ENCODE measurements at regions not wholly inside any gene's neighbourhood (a gene's known extent, or its start where the extent isn't known, plus 50 kb on each side); places are given as distances from the start of the nearest gene placed in this dataset.
"Not testable (repeated sequence)": the region's sequence is repeated elsewhere in the genome, so short reads cannot be mapped to it uniquely, and the experiment has no call there.

DNA sequence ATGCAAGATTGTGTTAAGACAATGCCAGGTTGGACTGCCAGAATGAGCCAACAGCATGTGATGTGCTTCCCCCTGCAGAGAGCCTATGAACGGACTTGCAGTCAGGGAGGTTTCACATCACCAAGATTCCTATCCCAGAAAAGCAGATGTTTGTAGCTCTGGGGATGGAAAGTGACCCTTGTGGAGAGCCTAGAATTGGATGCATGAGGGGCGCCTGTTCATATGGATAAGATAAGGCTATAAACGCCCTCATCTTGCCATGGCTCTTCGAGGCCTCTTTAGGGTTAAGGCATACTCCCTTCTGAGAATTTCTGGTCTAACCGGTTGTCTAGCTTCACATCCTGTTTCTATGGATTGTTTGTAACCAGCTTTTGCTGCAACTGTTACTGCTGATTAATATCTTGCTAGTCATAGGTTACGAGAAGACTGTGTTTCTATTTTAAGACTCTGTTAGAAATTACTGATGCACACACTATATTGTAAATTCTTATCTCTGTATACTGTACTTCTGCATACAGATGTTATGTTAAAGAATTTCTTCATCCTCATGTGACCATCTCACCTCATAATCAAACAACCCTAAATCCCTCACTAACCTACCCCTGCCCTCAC, 295.8 kb downstream of the PTGER3 start (continued):
- TF ChIP-seq EP400 (IDR thresholded peaks at IDR 0.05) (peak; percentile 37; the same call in 1 of the 2 replicates), ZEB2 (IDR thresholded peaks at IDR 0.05) (0 out of 2 replicates have a peak, but pooled peaks have one; percentile 21), CBX1 (IDR thresholded peaks at IDR 0.05; ENCODE audit: low read depth) (0 out of 2 replicates have a peak, but pooled peaks have one; percentile 54), ZNF766 (CRISPR knock-in tag; conservative IDR thresholded peaks at IDR 0.05) (peak; percentile 87), SMARCA4 (IDR thresholded peaks at IDR 0.05) (peak; percentile 73), CTBP1 (IDR thresholded peaks at IDR 0.05; ENCODE audit: borderline replicate concordance) (peak; percentile 84), STAT5A (IDR thresholded peaks at IDR 0.05; ENCODE audit: borderline replicate concordance, low read length) (peak; percentile 49), L3MBTL2 (IDR thresholded peaks at IDR 0.05) (peak; percentile 39; the same call in 1 of the 2 replicates), ATF1 (tag; IDR thresholded peaks at IDR 0.05) (peak; percentile 25; the same call in 1 of the 2 replicates), LEF1 (IDR thresholded peaks at IDR 0.05) (0 out of 2 replicates have a peak, but pooled peaks have one; percentile 25), HDAC2 (IDR thresholded peaks at IDR 0.05) (0 out of 2 replicates have a peak, but pooled peaks have one; percentile 52), NCOR1 (IDR thresholded peaks at IDR 0.05) (peak; percentile 82), GATA2 (CRISPR knock-in tag; IDR thresholded peaks at IDR 0.05) (peak; percentile 47), NFIC (IDR thresholded peaks at IDR 0.05) (peak; percentile 68)
- TF ChIP-seq, protein P1, sequence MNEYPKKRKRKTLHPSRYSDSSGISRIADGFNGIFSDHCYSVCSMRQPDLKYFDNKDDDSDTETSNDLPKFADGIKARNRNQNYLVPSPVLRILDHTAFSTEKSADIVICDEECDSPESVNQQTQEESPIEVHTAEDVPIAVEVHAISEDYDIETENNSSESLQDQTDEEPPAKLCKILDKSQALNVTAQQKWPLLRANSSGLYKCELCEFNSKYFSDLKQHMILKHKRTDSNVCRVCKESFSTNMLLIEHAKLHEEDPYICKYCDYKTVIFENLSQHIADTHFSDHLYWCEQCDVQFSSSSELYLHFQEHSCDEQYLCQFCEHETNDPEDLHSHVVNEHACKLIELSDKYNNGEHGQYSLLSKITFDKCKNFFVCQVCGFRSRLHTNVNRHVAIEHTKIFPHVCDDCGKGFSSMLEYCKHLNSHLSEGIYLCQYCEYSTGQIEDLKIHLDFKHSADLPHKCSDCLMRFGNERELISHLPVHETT (CRISPR knock-in tag; conservative IDR thresholded peaks at IDR 0.05 in 1 of 2, IDR thresholded peaks at IDR 0.05 in 1 of 2), result 0 out of 4 replicates have a peak, but pooled peaks of 1 of the 2 experiments have one; percentile 45
- not testable (repeated sequence) for TF ChIP-seq ATF1 (CRISPR knock-in tag; IDR thresholded peaks at IDR 0.05)
- TF ChIP-seq, protein P2, sequence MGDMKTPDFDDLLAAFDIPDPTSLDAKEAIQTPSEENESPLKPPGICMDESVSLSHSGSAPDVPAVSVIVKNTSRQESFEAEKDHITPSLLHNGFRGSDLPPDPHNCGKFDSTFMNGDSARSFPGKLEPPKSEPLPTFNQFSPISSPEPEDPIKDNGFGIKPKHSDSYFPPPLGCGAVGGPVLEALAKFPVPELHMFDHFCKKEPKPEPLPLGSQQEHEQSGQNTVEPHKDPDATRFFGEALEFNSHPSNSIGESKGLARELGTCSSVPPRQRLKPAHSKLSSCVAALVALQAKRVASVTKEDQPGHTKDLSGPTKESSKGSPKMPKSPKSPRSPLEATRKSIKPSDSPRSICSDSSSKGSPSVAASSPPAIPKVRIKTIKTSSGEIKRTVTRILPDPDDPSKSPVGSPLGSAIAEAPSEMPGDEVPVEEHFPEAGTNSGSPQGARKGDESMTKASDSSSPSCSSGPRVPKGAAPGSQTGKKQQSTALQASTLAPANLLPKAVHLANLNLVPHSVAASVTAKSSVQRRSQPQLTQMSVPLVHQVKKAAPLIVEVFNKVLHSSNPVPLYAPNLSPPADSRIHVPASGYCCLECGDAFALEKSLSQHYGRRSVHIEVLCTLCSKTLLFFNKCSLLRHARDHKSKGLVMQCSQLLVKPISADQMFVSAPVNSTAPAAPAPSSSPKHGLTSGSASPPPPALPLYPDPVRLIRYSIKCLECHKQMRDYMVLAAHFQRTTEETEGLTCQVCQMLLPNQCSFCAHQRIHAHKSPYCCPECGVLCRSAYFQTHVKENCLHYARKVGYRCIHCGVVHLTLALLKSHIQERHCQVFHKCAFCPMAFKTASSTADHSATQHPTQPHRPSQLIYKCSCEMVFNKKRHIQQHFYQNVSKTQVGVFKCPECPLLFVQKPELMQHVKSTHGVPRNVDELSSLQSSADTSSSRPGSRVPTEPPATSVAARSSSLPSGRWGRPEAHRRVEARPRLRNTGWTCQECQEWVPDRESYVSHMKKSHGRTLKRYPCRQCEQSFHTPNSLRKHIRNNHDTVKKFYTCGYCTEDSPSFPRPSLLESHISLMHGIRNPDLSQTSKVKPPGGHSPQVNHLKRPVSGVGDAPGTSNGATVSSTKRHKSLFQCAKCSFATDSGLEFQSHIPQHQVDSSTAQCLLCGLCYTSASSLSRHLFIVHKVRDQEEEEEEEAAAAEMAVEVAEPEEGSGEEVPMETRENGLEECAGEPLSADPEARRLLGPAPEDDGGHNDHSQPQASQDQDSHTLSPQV (IDR thresholded peaks at IDR 0.05), result 0 out of 2 replicates have a peak, but pooled peaks have one; percentile 37

Measured in K562 (cell line).